GM21390 (cell line): ENCODE measurements at regions not wholly inside any gene's neighbourhood (a gene's known extent, or its start where the extent isn't known, plus 50 kb on each side); places are given as distances from the start of the nearest gene placed in this dataset.
"Not testable (repeated sequence)": the region's sequence is repeated elsewhere in the genome, so short reads cannot be mapped to it uniquely, and the experiment has no call there.

ENCODE experiments used
- ATAC-seq: cut with Tn5 transposase; IDR thresholded peaks from one replicate; pipeline ENCODE4 v1.9.1; 2021; ENCODE audit not compliant: unreplicated experiment

GRCh38 chr2:7516484-7517063, 599.4 kb downstream of the RNF144A start:
- no peak for ATAC-seq

- no peak for ATAC-seq
Measured at GRCh38 chr2:7517088-7517487, 599.9 kb downstream of the RNF144A start.

- no peak for ATAC-seq
Measured at GRCh38 chr2:7517851-7518250, 600.6 kb downstream of the RNF144A start.

- no peak for ATAC-seq
Measured at GRCh38 chr2:7523481-7524120, 606.4 kb downstream of the RNF144A start.

- ATAC-seq, result no peak
Measured at GRCh38 chr2:7524195-7524594, 607.0 kb downstream of the RNF144A start.

GRCh38 chr2:7525746-7526145, 608.5 kb downstream of the RNF144A start:
- no peak for ATAC-seq

- no peak for ATAC-seq
Measured at GRCh38 chr2:7527165-7527722, 610.0 kb downstream of the RNF144A start.

- no peak for ATAC-seq
Measured at GRCh38 chr2:7530001-7530400, 612.8 kb downstream of the RNF144A start.

GRCh38 chr2:7539077-7539476, 621.9 kb downstream of the RNF144A start:
- ATAC-seq, result no peak

GRCh38 chr2:7539760-7540159, 622.5 kb downstream of the RNF144A start:
- ATAC-seq, result no peak

- no peak for ATAC-seq
Measured at GRCh38 chr2:7552825-7553570, 635.8 kb downstream of the RNF144A start.

GRCh38 chr2:7555260-7555659, 638.0 kb downstream of the RNF144A start:
- no peak for ATAC-seq

- no peak for ATAC-seq
Measured at GRCh38 chr2:7557376-7557775, 640.2 kb downstream of the RNF144A start.

- no peak for ATAC-seq
Measured at GRCh38 chr2:7559791-7560190, 642.6 kb downstream of the RNF144A start.

GRCh38 chr2:7566382-7566881, 649.2 kb downstream of the RNF144A start:
- ATAC-seq, result no peak

GRCh38 chr2:7567116-7567515, 649.9 kb downstream of the RNF144A start:
- ATAC-seq, result not testable (repeated sequence)

GRCh38 chr2:7567646-7568045, 650.4 kb downstream of the RNF144A start:
- ATAC-seq, result no peak

- no peak for ATAC-seq
Measured at GRCh38 chr2:7570247-7570646, 653.0 kb downstream of the RNF144A start.

- ATAC-seq, result no peak
Measured at GRCh38 chr2:7571701-7572100, 654.5 kb downstream of the RNF144A start.

GRCh38 chr2:7572450-7572849, 655.2 kb downstream of the RNF144A start:
- ATAC-seq, result no peak

GRCh38 chr2:7573166-7573825, 656.1 kb downstream of the RNF144A start:
- no peak for ATAC-seq
